Ovary (tissue), 3 donors: ENCODE measurements at regions not wholly inside any gene's neighbourhood (a gene's known extent, or its start where the extent isn't known, plus 50 kb on each side); places are given as distances from the start of the nearest gene placed in this dataset.

Experiments used
- CTCF ChIP-seq, 3 donors: fragments of 450-650 bp in 2 of 3; fragments of 200-600 bp in 1 of 3; IDR thresholded peaks; one replicate each; pipeline versions ENCODE4 v1.5.1 to v1.8.0; 2016 to 2022; ENCODE audit warnings: antibody characterized with exemption in 3 of 3, mild to moderate bottlenecking in 1 of 3
- POLR2A ChIP-seq: fragments of 450-650 bp; IDR thresholded peaks from one replicate; pipeline ENCODE4 v1.6.1; 2017; ENCODE audit warnings: antibody characterized with exemption, mild to moderate bottlenecking, moderate library complexity
- donor health status: DM: no; HTN: no; CAD: no.

- TF ChIP-seq CTCF (IDR thresholded peaks at IDR 0.05) (no peak), POLR2A (no peak)
Observed at GRCh38 chr18:70732188-70732587, 443.3 kb downstream of the SOCS6 start.
